IMR-90 (cell line): ENCODE measurements at regions not wholly inside any gene's neighbourhood (a gene's known extent, or its start where the extent isn't known, plus 50 kb on each side); places are given as distances from the start of the nearest gene placed in this dataset.

Source experiments
- BHLHE40 ChIP-seq: fragments of 150-350 bp; IDR thresholded peaks from 2 replicates; pipeline ENCODE4 v1.6.1; 2016; ENCODE audit warnings: mild to moderate bottlenecking, low read depth, low read length
- CEBPB ChIP-seq: IDR thresholded peaks from 2 replicates; pipeline ENCODE4 v1.6.1; 2012; ENCODE audit warnings: low read depth, low read length, improper control_type of control experiment
- MAZ ChIP-seq: IDR thresholded peaks from 2 replicates; pipeline ENCODE4 v1.6.1; 2012; ENCODE audit warnings: low read depth, mild to moderate bottlenecking, low read length, improper control_type of control experiment, moderate library complexity, borderline replicate concordance
- MXI1 ChIP-seq: IDR thresholded peaks from 2 replicates; pipeline ENCODE4 v1.6.1; 2012; ENCODE audit warnings: low read depth, mild to moderate bottlenecking, low read length, moderate library complexity, borderline replicate concordance
- NFE2L2 ChIP-seq: fragments of 150-350 bp; IDR thresholded peaks from 2 replicates; pipeline ENCODE4 v1.6.1; 2016; ENCODE audit warnings: low read depth, mild to moderate bottlenecking, low read length
- POLR2A ChIP-seq: IDR thresholded peaks from 2 replicates; pipeline ENCODE4 v1.6.1; 2012; ENCODE audit warnings: mild to moderate bottlenecking, low read depth, low read length
- RAD21 ChIP-seq: IDR thresholded peaks from 2 replicates; pipeline ENCODE4 v1.6.1; 2012; ENCODE audit warnings: low read length, improper control_type of control experiment
- RCOR1 ChIP-seq: IDR thresholded peaks from 2 replicates; pipeline ENCODE4 v1.6.1; 2012; ENCODE audit warnings: mild to moderate bottlenecking, low read length, improper control_type of control experiment; ENCODE audit not compliant: insufficient replicate concordance
- RFX5 ChIP-seq: IDR thresholded peaks from 2 replicates; pipeline ENCODE4 v1.8.0; 2012; ENCODE audit warnings: low read depth, mild to moderate bottlenecking, low read length, moderate library complexity
- TF ChIP-seq, protein P1 (sequence below): conservative IDR thresholded peaks from 2 replicates; pipeline ENCODE4 v1.5.1; 2012; ENCODE audit warnings: mild to moderate bottlenecking, low read depth, low read length, improper control_type of control experiment
- TF ChIP-seq, protein P2 (sequence below): fragments of 150-350 bp; IDR thresholded peaks from 2 replicates; pipeline ENCODE4 v1.6.1; 2017; ENCODE audit warnings: mild to moderate bottlenecking, antibody characterized with exemption, low read length, low read depth
- TF ChIP-seq, protein P3 (sequence below): fragments of 150-350 bp; IDR thresholded peaks from 2 replicates; pipeline ENCODE4 v1.6.1; 2016; ENCODE audit warnings: low read depth, mild to moderate bottlenecking, low read length, moderate library complexity, borderline replicate concordance

DNA sequence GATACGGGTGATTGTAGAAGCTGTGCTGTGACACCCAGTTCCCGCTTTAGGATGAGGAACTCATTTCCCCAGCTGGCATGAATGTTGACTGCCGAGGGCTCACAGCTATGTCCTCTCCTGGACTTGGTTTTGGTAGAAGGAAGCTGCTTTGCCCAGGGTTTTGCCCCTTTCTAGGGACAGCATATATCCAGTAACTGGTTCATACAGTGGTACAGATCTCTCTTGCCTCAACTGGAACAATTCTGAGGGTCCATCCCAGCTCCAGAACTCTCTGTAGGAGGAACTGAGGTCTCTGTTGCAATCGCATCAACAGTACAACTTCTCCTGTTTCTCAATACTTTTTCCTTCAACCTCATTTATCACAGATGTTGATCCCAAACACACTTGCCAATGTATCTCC is 54.5 kb upstream of the FNDC3B start:
- TF ChIP-seq, protein P1, sequence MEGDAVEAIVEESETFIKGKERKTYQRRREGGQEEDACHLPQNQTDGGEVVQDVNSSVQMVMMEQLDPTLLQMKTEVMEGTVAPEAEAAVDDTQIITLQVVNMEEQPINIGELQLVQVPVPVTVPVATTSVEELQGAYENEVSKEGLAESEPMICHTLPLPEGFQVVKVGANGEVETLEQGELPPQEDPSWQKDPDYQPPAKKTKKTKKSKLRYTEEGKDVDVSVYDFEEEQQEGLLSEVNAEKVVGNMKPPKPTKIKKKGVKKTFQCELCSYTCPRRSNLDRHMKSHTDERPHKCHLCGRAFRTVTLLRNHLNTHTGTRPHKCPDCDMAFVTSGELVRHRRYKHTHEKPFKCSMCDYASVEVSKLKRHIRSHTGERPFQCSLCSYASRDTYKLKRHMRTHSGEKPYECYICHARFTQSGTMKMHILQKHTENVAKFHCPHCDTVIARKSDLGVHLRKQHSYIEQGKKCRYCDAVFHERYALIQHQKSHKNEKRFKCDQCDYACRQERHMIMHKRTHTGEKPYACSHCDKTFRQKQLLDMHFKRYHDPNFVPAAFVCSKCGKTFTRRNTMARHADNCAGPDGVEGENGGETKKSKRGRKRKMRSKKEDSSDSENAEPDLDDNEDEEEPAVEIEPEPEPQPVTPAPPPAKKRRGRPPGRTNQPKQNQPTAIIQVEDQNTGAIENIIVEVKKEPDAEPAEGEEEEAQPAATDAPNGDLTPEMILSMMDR: no peak
- TF ChIP-seq RFX5 (no peak), POLR2A (no peak), MAZ (no peak), RCOR1 (no peak), MXI1 (no peak), CEBPB (no peak), RAD21 (no peak), NFE2L2 (no peak), BHLHE40 (no peak)
- TF ChIP-seq, protein P2, sequence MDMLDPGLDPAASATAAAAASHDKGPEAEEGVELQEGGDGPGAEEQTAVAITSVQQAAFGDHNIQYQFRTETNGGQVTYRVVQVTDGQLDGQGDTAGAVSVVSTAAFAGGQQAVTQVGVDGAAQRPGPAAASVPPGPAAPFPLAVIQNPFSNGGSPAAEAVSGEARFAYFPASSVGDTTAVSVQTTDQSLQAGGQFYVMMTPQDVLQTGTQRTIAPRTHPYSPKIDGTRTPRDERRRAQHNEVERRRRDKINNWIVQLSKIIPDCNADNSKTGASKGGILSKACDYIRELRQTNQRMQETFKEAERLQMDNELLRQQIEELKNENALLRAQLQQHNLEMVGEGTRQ: no peak
- TF ChIP-seq, protein P3, sequence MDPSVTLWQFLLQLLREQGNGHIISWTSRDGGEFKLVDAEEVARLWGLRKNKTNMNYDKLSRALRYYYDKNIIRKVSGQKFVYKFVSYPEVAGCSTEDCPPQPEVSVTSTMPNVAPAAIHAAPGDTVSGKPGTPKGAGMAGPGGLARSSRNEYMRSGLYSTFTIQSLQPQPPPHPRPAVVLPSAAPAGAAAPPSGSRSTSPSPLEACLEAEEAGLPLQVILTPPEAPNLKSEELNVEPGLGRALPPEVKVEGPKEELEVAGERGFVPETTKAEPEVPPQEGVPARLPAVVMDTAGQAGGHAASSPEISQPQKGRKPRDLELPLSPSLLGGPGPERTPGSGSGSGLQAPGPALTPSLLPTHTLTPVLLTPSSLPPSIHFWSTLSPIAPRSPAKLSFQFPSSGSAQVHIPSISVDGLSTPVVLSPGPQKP: no peak
